Cardiac muscle cell (in vitro differentiated cells and primary cell): ENCODE measurements at regions not wholly inside any gene's neighbourhood (a gene's known extent, or its start where the extent isn't known, plus 50 kb on each side); places are given as distances from the start of the nearest gene placed in this dataset.

Experiments
- DNase-seq, 2 donors: peaks; one replicate each; pipeline versions ENCODE4 v3.0.0 to v3.0.0-alpha.2; 2010 to 2017; ENCODE audit warnings: low read depth in 1 of 2, low spot score in 1 of 2
- H3K27ac ChIP-seq: fragments of 200-600 bp; sonication (generic); 2 replicates; pipeline ENCODE4 v1.5.1; 2016
- H3K27me3 ChIP-seq: fragments of 200-600 bp; sonication (generic); 2 replicates; pipeline ENCODE4 v1.6.0; 2016; ENCODE audit warnings: control low read depth
- H3K36me3 ChIP-seq: fragments of 200-600 bp; sonication (generic); 2 replicates; pipeline ENCODE4 v1.5.1; 2016; ENCODE audit warnings: control low read depth
- H3K4me1 ChIP-seq: fragments of 200-600 bp; sonication (generic); 2 replicates; pipeline ENCODE4 v1.8.1; 2017; ENCODE audit warnings: low read depth, mild to moderate bottlenecking, mixed run types
- H3K4me3 ChIP-seq: fragments of 200-600 bp; sonication (generic); 2 replicates; pipeline ENCODE4 v1.5.1; 2016; ENCODE audit warnings: mild to moderate bottlenecking
- H3K9me3 ChIP-seq: fragments of 200-600 bp; sonication (generic); 2 replicates; pipeline ENCODE4 v1.5.1; 2017; ENCODE audit warnings: low read depth, mild to moderate bottlenecking, control low read depth
- CTCF ChIP-seq: IDR thresholded peaks from 2 replicates; pipeline ENCODE4 v1.5.1; 2012; ENCODE audit warnings: low read depth, mild to moderate bottlenecking, low read length

GRCh38 chr2:104595576-104595975 lies 258.3 kb upstream of the POU3F3 start:
- Histone ChIP-seq H3K4me1 (no peaks in the 10 kb centered on the region), H3K27me3 (no peaks in the 10 kb centered on the region), H3K9me3 (no peaks in the 10 kb centered on the region), H3K4me3 (no peak overlapping the region), H3K27ac (no peak overlapping the region), H3K36me3 (no peaks in the 10 kb centered on the region)
- no peak for DNase-seq
- no peak for TF ChIP-seq CTCF

- H3K4me1 ChIP-seq: no peaks in the 10 kb centered on the region
- no peaks in the 10 kb centered on the region for H3K27me3 ChIP-seq
- H3K36me3 ChIP-seq: no peaks in the 10 kb centered on the region
- no peak overlapping the region for H3K27ac ChIP-seq
- no peak for DNase-seq
- no peaks in the 10 kb centered on the region for H3K9me3 ChIP-seq
- no peak for TF ChIP-seq CTCF
- H3K4me3 ChIP-seq: no peak overlapping the region
These were observed 256.0 kb upstream of the POU3F3 start for GRCh38 chr2:104597942-104598341.

GRCh38 chr2:104598636-104599035 lies 255.3 kb upstream of the POU3F3 start:
- H3K36me3 ChIP-seq: no peaks in the 10 kb centered on the region
- H3K4me3 ChIP-seq: no peak overlapping the region
- H3K9me3 ChIP-seq: no peaks in the 10 kb centered on the region
- no peaks in the 10 kb centered on the region for H3K4me1 ChIP-seq
- H3K27ac ChIP-seq: no peak overlapping the region
- DNase-seq: no peak
- H3K27me3 ChIP-seq: no peaks in the 10 kb centered on the region
- no peak for TF ChIP-seq CTCF

- Histone ChIP-seq H3K27ac (no peak overlapping the region), H3K27me3 (no peaks in the 10 kb centered on the region), H3K9me3 (no peaks in the 10 kb centered on the region), H3K36me3 (no peaks in the 10 kb centered on the region), H3K4me3 (no peak overlapping the region), H3K4me1 (no peaks in the 10 kb centered on the region)
- TF ChIP-seq CTCF: no peak
- DNase-seq: peak in 1 of 2 donors; percentile 52
These were observed 254.0 kb upstream of the POU3F3 start for GRCh38 chr2:104599787-104600510.

GRCh38 chr2:104606056-104606455 lies 247.9 kb upstream of the POU3F3 start:
- no peaks in the 10 kb centered on the region for H3K9me3 ChIP-seq
- H3K27ac ChIP-seq: no peak overlapping the region
- H3K36me3 ChIP-seq: no peaks in the 10 kb centered on the region
- no peak overlapping the region for H3K4me3 ChIP-seq
- no peak for DNase-seq
- TF ChIP-seq CTCF: no peak
- H3K4me1 ChIP-seq: no peaks in the 10 kb centered on the region
- H3K27me3 ChIP-seq: no peaks in the 10 kb centered on the region

- H3K36me3 ChIP-seq: no peaks in the 10 kb centered on the region
- H3K27me3 ChIP-seq: no peaks in the 10 kb centered on the region
- no peak overlapping the region for H3K27ac ChIP-seq
- DNase-seq: no peak
- TF ChIP-seq CTCF: no peak
- H3K9me3 ChIP-seq: no peaks in the 10 kb centered on the region
- no peaks in the 10 kb centered on the region for H3K4me1 ChIP-seq
- H3K4me3 ChIP-seq: no peak overlapping the region
These were observed 237.1 kb upstream of the POU3F3 start for GRCh38 chr2:104616856-104617255.
